Spinal cord (tissue), 9 donors: ENCODE measurements at regions not wholly inside any gene's neighbourhood (a gene's known extent, or its start where the extent isn't known, plus 50 kb on each side); places are given as distances from the start of the nearest gene placed in this dataset.
A peak's percentile ranks its signal among the peaks of the same experiment; 100 is the strongest.

Source experiments
- DNase-seq, 6 donors: peaks; one replicate each; pipeline versions ENCODE4 v3.0.0 to v3.0.0-alpha.2; 2013 to 2015; ENCODE audit warnings: low spot score in 6 of 6, low read depth in 4 of 6
- H3K27ac ChIP-seq: one replicate; pipeline ENCODE4 v1.5.1; 2013; ENCODE audit warnings: low read depth, low read length, control low read depth
- H3K27me3 ChIP-seq: one replicate; pipeline ENCODE4 v1.6.1; 2013; ENCODE audit warnings: low read length; ENCODE audit not compliant: control insufficient read depth, insufficient read depth
- H3K36me3 ChIP-seq: one replicate; pipeline ENCODE4 v1.6.1; 2013; ENCODE audit warnings: low read length; ENCODE audit not compliant: control insufficient read depth, insufficient read depth
- H3K4me1 ChIP-seq: one replicate; pipeline ENCODE4 v1.6.1; 2013; ENCODE audit warnings: low read length; ENCODE audit not compliant: control insufficient read depth, insufficient read depth
- H3K4me3 ChIP-seq: one replicate; pipeline ENCODE4 v1.5.1; 2013; ENCODE audit warnings: low read depth, low read length, control low read depth
- H3K9me3 ChIP-seq: one replicate; pipeline ENCODE4 v1.6.1; 2013; ENCODE audit warnings: low read length; ENCODE audit not compliant: control insufficient read depth, insufficient read depth
- WGBS: methylation state at CpG from one replicate; pipeline ENCODE4 v1.1.5; 2013; ENCODE audit warnings: missing lambda C conversion rate; ENCODE audit not compliant: insufficient coverage; 5-methylcytosine and 5-hydroxymethylcytosine counted together
- donor health status: healthy.

GRCh38 chr6:142534076-142534475 lies 232.3 kb downstream of the ADGRG6 start:
- Histone ChIP-seq H3K27ac (no peak overlapping the region), H3K27me3 (no peaks in the 10 kb centered on the region), H3K9me3 (peaks cover 6% of the 10 kb centered on the region), H3K4me1 (no peaks in the 10 kb centered on the region), H3K36me3 (no peaks in the 10 kb centered on the region), H3K4me3 (no peak overlapping the region)
- DNase-seq, result no peak
- no CpG with 5 or more reads among the region's 1 CpG for whole genome bisulfite sequencing

- Histone ChIP-seq H3K4me1 (no peaks in the 10 kb centered on the region), H3K4me3 (no peak overlapping the region), H3K27ac (no peak overlapping the region), H3K36me3 (no peaks in the 10 kb centered on the region), H3K9me3 (peaks cover 6% of the 10 kb centered on the region), H3K27me3 (no peaks in the 10 kb centered on the region)
- DNase-seq, result no peak
- WGBS, result 72% methylated on average over 2 of the region's 2 CpGs
Observed at GRCh38 chr6:142534484-142534883, 232.7 kb downstream of the ADGRG6 start.

- H3K27me3 ChIP-seq, result no peaks in the 10 kb centered on the region
- no peaks in the 10 kb centered on the region for H3K4me1 ChIP-seq
- WGBS, result 74% methylated on average over 11 of the region's 11 CpGs
- no peaks in the 10 kb centered on the region for H3K36me3 ChIP-seq
- peaks cover 6% of the 10 kb centered on the region for H3K9me3 ChIP-seq
- no peak overlapping the region for H3K27ac ChIP-seq
- no peak overlapping the region for H3K4me3 ChIP-seq
- DNase-seq, result no peak
Observed at GRCh38 chr6:142537612-142538478, 236.0 kb downstream of the ADGRG6 start.

- 93% methylated on average over 8 of the region's 14 CpGs for WGBS
- Histone ChIP-seq H3K4me3 (no peak overlapping the region), H3K27ac (no peak overlapping the region), H3K36me3 (no peaks in the 10 kb centered on the region), H3K27me3 (no peaks in the 10 kb centered on the region), H3K4me1 (no peaks in the 10 kb centered on the region), H3K9me3 (no peaks in the 10 kb centered on the region)
- no peak for DNase-seq
Observed at GRCh38 chr6:142542704-142543233, 241.0 kb downstream of the ADGRG6 start.

- Histone ChIP-seq H3K9me3 (no peaks in the 10 kb centered on the region), H3K4me3 (no peak overlapping the region), H3K27me3 (no peaks in the 10 kb centered on the region), H3K36me3 (no peaks in the 10 kb centered on the region), H3K27ac (no peak overlapping the region), H3K4me1 (no peaks in the 10 kb centered on the region)
- WGBS, result 64% methylated on average over 1 of the region's 2 CpGs
- no peak for DNase-seq
Observed at GRCh38 chr6:142543606-142544005, 241.8 kb downstream of the ADGRG6 start.

GRCh38 chr6:142544199-142544838 lies 242.5 kb downstream of the ADGRG6 start:
- no peaks in the 10 kb centered on the region for H3K27me3 ChIP-seq
- no peak overlapping the region for H3K4me3 ChIP-seq
- no peaks in the 10 kb centered on the region for H3K4me1 ChIP-seq
- no peak overlapping the region for H3K27ac ChIP-seq
- no peaks in the 10 kb centered on the region for H3K9me3 ChIP-seq
- H3K36me3 ChIP-seq, result no peaks in the 10 kb centered on the region
- DNase-seq, result no peak

GRCh38 chr6:142545147-142545546 lies 243.3 kb downstream of the ADGRG6 start:
- no peak for DNase-seq
- H3K36me3 ChIP-seq, result no peaks in the 10 kb centered on the region
- no peak overlapping the region for H3K4me3 ChIP-seq
- H3K27me3 ChIP-seq, result no peaks in the 10 kb centered on the region
- H3K9me3 ChIP-seq, result no peaks in the 10 kb centered on the region
- H3K4me1 ChIP-seq, result no peaks in the 10 kb centered on the region
- 100% methylated on average over 2 of the region's 4 CpGs for WGBS
- H3K27ac ChIP-seq, result no peak overlapping the region

GRCh38 chr6:142548566-142548965 lies 246.8 kb downstream of the ADGRG6 start:
- Histone ChIP-seq H3K27me3 (no peaks in the 10 kb centered on the region), H3K36me3 (no peaks in the 10 kb centered on the region), H3K27ac (no peak overlapping the region), H3K4me3 (no peak overlapping the region), H3K4me1 (peaks cover 4% of the 10 kb centered on the region), H3K9me3 (no peaks in the 10 kb centered on the region)
- no peak for DNase-seq
- WGBS, result 83% methylated on average over 1 of the region's 1 CpG

GRCh38 chr6:142550310-142551063 lies 248.7 kb downstream of the ADGRG6 start:
- Histone ChIP-seq H3K9me3 (no peaks in the 10 kb centered on the region), H3K4me1 (peaks cover 4% of the 10 kb centered on the region), H3K4me3 (no peak overlapping the region), H3K36me3 (no peaks in the 10 kb centered on the region), H3K27me3 (no peaks in the 10 kb centered on the region), H3K27ac (no peak overlapping the region)
- DNase-seq, result peak in 2 of 6 donors; percentile 12 to 37
- 52% methylated on average over 2 of the region's 7 CpGs for WGBS
